K562 (cell line): ENCODE measurements at regions not wholly inside any gene's neighbourhood (a gene's known extent, or its start where the extent isn't known, plus 50 kb on each side); places are given as distances from the start of the nearest gene placed in this dataset.

Source experiments
- ATAC-seq: fragments of 200-7000 bp; cut with Tn5 transposase; 3 replicates; pipeline ENCODE4 v1.9.1; 2020; ENCODE audit warnings: moderate library complexity
- BruUV-seq: library from RNA; stranded (reverse); fragments of 400-500 nt; replicated peaks from 2 replicates; lab custom pipeline; 2021; lab: Mats Ljungman, UMichigan
- CTCF ChIA-PET: fragments of 300-600 bp; formaldehyde crosslinking; extraction: SDS; loops from one replicate; lab custom pipeline; 2021; ENCODE audit warnings: low intra/inter-chr PET ratio; lab: Yijun Ruan, JAX
- POLR2A ChIA-PET: fragments of 300-600, 350-650 bp; sonication (Branson Sonifier 250); formaldehyde crosslinking; extraction: SDS; loops from one replicate; lab custom pipeline; 2021; ENCODE audit warnings: antibody characterized with exemption, inconsistent platforms; lab: Yijun Ruan, JAX
- DNase-seq, 4 experiments: peaks; one replicate each; pipeline versions ENCODE4 v3.0.0 to v3.0.0-alpha.2; 2011 to 2018; ENCODE audit warnings: low spot score in 3 of 4, mixed read lengths in 3 of 4; ENCODE audit errors: extremely low read depth in 1 of 4
- FAIRE-seq: peaks from 2 replicates; lab custom pipeline; 2011; peaks lifted over from hg19 to GRCh38; lab: Jason Lieb, UNC
- H2AFZ ChIP-seq: 2 replicates; pipeline ENCODE4 v1.6.0; 2011; ENCODE audit warnings: low read depth, low read length, control low read depth, inconsistent platforms
- H3K27ac ChIP-seq: fragments of 200-600 bp; 3 replicates; pipeline ENCODE4 v1.8.0; 2011; ENCODE audit warnings: low read depth, mild to moderate bottlenecking, control low read depth, inconsistent platforms, low read length, moderate library complexity, mixed read lengths; ENCODE audit errors: extremely low read depth
- H3K27me3 ChIP-seq, 2 experiments: fragments of 300-600 bp in 1 of 2; 2 replicates in 1 of 2; 3 replicates in 1 of 2; pipeline versions ENCODE4 v1.6.0 to v1.8.0; 2011; ENCODE audit warnings: inconsistent platforms in 2 of 2, low read length in 2 of 2, mild to moderate bottlenecking in 1 of 2, mixed read lengths in 1 of 2, moderate library complexity in 1 of 2; ENCODE audit not compliant: control insufficient read depth in 2 of 2, insufficient read depth in 2 of 2
- H3K36me3 ChIP-seq: fragments of 300-600 bp; 3 replicates; pipeline ENCODE4 v1.8.0; 2011; ENCODE audit warnings: mild to moderate bottlenecking, low read length, inconsistent platforms; ENCODE audit not compliant: control insufficient read depth, insufficient read depth
- H3K4me1 ChIP-seq, 2 experiments: fragments of 200-600 bp in 1 of 2; replicated peaks in 1 of 2; 2 replicates in 1 of 2; 3 replicates in 1 of 2; pipeline versions ENCODE4 v1.5.1 to v1.8.0; 2011; ENCODE audit warnings: inconsistent platforms in 2 of 2, low read length in 2 of 2, mild to moderate bottlenecking in 1 of 2, mixed read lengths in 1 of 2, moderate library complexity in 1 of 2; ENCODE audit not compliant: control insufficient read depth in 2 of 2, insufficient read depth in 2 of 2
- H3K4me2 ChIP-seq: 2 replicates; pipeline ENCODE4 v1.6.1; 2011; ENCODE audit warnings: low read length, control low read depth, inconsistent platforms, mixed read lengths; ENCODE audit not compliant: insufficient read depth
- H3K4me3 ChIP-seq: fragments of 200-600 bp; sonication (generic), shearing (Covaris generic); 2 replicates; pipeline ENCODE4 v1.5.1; 2016; ENCODE audit warnings: control low read depth, inconsistent platforms
- H3K79me2 ChIP-seq: fragments of 200-600 bp; 3 replicates; pipeline ENCODE4 v1.8.0; 2011; ENCODE audit warnings: low read length, inconsistent platforms; ENCODE audit not compliant: control insufficient read depth, insufficient read depth
- H3K9ac ChIP-seq, 2 experiments: 2 replicates each; pipeline versions ENCODE4 v1.6.0 to v1.6.1; 2011; ENCODE audit warnings: low read depth in 2 of 2, low read length in 2 of 2, control low read depth in 1 of 2, inconsistent platforms in 1 of 2, mild to moderate bottlenecking in 1 of 2, mixed read lengths in 1 of 2; ENCODE audit not compliant: insufficient read depth in 1 of 2
- H3K9me1 ChIP-seq: one replicate; pipeline ENCODE4 v1.6.0; 2011; ENCODE audit warnings: inconsistent platforms, mild to moderate bottlenecking, low read length, moderate library complexity; ENCODE audit not compliant: control insufficient read depth, insufficient read depth
- H3K9me3 ChIP-seq: replicated peaks from 2 replicates; pipeline ENCODE4 v1.5.1; 2011; ENCODE audit warnings: low read depth, low read length, inconsistent platforms; ENCODE audit not compliant: control insufficient read depth, insufficient read depth
- H4K20me1 ChIP-seq: replicated peaks from 2 replicates; pipeline ENCODE4 v1.6.1; 2011; ENCODE audit warnings: low read length, inconsistent platforms, mixed read lengths; ENCODE audit not compliant: control insufficient read depth, insufficient read depth
- MAFK ChIP-seq: IDR thresholded peaks from 2 replicates; pipeline ENCODE4 v1.6.1; 2011; ENCODE audit warnings: low read length, improper control_type of control experiment
- NFE2L1 ChIP-seq: fragments of 450-650 bp; IDR thresholded peaks from 2 replicates; pipeline ENCODE4 v1.6.1; 2016; ENCODE audit warnings: missing genetic modification characterization, low read depth, mild to moderate bottlenecking, missing compliant biosample characterization, moderate library complexity, borderline replicate concordance
- TEAD4 ChIP-seq, 2 experiments: sonication (generic) in 1 of 2; formaldehyde crosslinking in 1 of 2; IDR thresholded peaks; 2 replicates each; pipeline versions ENCODE4 v1.6.1 to v1.8.0; 2012 to 2022; ENCODE audit warnings: borderline replicate concordance in 1 of 2, inconsistent platforms in 1 of 2, low read length in 1 of 2, mild to moderate bottlenecking in 1 of 2, missing genetic modification reagents in 1 of 2
- WGBS: fragments of 100-300 bp; shearing (Covaris generic); methylation state at CpG from one replicate; pipeline ENCODE4 v1.1.6; 2016; ENCODE audit warnings: low coverage, mixed read lengths; ENCODE audit not compliant: insufficient coverage; ENCODE audit errors: missing lambda C conversion rate; 5-methylcytosine and 5-hydroxymethylcytosine counted together
- in situ Hi-C: fragments of 300-500 bp; cut with MboI; formaldehyde crosslinking; loops from 4 replicates; pipeline ENCODE4 v1.15.0; 2018; ENCODE audit warnings: inconsistent platforms, mixed read lengths
- intact Hi-C: fragments of 100-400 bp; cut with micrococcal nuclease; formaldehyde crosslinking; loops from 2 replicates; pipeline ENCODE4 v1.14.2; 2022
- TF ChIP-seq, protein P1 (sequence below): fragments of 450-650 bp; IDR thresholded peaks from 2 replicates; pipeline ENCODE4 v1.6.1; 2016; ENCODE audit warnings: low read depth
- TF ChIP-seq, protein P2 (sequence below), 2 experiments: fragments of 450-650 bp; IDR thresholded peaks; 2 replicates each; pipeline ENCODE4 v1.6.1; 2016; ENCODE audit warnings: mild to moderate bottlenecking in 2 of 2, borderline replicate concordance in 1 of 2, low read depth in 1 of 2, moderate library complexity in 1 of 2

DNA sequence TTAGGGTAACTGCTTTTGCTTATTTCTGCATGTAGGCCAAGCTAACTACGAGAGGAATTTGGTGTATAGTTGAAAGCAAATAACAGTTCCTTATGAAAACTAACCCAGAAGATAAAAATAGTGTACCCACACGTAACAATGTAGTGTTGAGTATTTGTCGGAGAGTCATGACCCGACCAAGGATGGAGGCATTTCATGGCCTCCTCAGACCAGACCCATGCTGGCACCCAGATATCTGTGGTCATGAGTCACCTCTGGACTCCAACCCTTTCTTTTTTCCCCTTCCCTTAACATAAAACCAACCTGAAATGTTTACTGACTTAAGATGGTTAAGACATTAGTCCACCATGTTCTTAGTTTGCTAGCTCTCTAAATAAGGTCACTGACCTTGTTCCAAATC lies 318.7 kb downstream of the NOL4 start:
- Histone ChIP-seq H4K20me1 (no peaks in the 10 kb centered on the region), H2AFZ (no peak overlapping the region), H3K27me3 (no peaks in the 10 kb centered on the region), H3K36me3 (no peaks in the 10 kb centered on the region), H3K79me2 (no peaks in the 10 kb centered on the region), H3K27ac (no peak overlapping the region), H3K9ac (no peak overlapping the region), H3K9me1 (no peaks in the 10 kb centered on the region), H3K4me1 (no peaks in the 10 kb centered on the region), H3K4me2 (no peak overlapping the region), H3K9me3 (no peaks in the 10 kb centered on the region)
- BruUV-seq: no TSS peak
- CTCF ChIA-PET: no interaction called here
- no peak for FAIRE-seq
- intact Hi-C loops (no loop called here), in situ Hi-C loops (no loop called here)
- DNase-seq: no peak
- whole genome bisulfite sequencing: 0% methylated on average over 4 of the region's 4 CpGs
- POLR2A ChIA-PET: no interaction called here
- no peak for ATAC-seq
- TF ChIP-seq, protein P1, sequence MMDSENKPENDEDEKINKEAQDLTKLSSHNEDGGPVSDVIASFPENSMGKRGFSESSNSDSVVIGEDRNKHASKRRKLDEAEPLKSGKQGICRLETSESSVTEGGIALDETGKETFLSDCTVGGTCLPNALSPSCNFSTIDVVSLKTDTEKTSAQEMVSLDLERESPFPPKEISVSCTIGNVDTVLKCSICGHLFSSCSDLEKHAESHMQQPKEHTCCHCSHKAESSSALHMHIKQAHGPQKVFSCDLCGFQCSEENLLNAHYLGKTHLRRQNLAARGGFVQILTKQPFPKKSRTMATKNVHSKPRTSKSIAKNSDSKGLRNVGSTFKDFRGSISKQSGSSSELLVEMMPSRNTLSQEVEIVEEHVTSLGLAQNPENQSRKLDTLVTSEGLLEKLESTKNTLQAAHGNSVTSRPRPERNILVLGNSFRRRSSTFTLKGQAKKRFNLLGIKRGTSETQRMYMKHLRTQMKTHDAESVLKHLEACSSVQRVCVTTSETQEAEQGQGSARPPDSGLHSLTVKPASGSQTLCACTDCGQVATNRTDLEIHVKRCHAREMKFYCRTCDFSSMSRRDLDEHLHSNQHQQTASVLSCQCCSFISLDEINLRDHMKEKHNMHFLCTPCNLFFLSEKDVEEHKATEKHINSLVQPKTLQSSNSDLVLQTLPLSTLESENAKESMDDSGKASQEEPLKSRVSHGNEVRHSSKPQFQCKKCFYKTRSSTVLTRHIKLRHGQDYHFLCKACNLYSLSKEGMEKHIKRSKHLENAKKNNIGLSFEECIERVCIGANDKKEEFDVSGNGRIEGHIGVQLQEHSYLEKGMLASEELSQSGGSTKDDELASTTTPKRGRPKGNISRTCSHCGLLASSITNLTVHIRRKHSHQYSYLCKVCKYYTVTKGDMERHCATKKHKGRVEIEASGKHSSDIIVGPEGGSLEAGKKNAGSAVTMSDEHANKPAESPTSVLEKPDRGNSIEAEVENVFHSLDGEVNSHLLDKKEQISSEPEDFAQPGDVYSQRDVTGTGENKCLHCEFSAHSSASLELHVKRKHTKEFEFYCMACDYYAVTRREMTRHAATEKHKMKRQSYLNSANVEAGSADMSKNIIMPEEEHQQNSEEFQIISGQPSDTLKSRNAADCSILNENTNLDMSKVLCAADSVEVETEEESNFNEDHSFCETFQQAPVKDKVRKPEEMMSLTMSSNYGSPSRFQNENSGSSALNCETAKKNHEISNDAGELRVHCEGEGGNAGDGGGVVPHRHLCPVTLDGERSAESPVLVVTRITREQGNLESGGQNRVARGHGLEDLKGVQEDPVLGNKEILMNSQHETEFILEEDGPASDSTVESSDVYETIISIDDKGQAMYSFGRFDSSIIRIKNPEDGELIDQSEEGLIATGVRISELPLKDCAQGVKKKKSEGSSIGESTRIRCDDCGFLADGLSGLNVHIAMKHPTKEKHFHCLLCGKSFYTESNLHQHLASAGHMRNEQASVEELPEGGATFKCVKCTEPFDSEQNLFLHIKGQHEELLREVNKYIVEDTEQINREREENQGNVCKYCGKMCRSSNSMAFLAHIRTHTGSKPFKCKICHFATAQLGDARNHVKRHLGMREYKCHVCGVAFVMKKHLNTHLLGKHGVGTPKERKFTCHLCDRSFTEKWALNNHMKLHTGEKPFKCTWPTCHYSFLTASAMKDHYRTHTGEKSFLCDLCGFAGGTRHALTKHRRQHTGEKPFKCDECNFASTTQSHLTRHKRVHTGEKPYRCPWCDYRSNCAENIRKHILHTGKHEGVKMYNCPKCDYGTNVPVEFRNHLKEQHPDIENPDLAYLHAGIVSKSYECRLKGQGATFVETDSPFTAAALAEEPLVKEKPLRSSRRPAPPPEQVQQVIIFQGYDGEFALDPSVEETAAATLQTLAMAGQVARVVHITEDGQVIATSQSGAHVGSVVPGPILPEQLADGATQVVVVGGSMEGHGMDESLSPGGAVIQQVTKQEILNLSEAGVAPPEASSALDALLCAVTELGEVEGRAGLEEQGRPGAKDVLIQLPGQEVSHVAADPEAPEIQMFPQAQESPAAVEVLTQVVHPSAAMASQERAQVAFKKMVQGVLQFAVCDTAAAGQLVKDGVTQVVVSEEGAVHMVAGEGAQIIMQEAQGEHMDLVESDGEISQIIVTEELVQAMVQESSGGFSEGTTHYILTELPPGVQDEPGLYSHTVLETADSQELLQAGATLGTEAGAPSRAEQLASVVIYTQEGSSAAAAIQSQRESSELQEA: no peak
- no peak for TF ChIP-seq NFE2L1 (tag)
- TF ChIP-seq, protein P2, sequence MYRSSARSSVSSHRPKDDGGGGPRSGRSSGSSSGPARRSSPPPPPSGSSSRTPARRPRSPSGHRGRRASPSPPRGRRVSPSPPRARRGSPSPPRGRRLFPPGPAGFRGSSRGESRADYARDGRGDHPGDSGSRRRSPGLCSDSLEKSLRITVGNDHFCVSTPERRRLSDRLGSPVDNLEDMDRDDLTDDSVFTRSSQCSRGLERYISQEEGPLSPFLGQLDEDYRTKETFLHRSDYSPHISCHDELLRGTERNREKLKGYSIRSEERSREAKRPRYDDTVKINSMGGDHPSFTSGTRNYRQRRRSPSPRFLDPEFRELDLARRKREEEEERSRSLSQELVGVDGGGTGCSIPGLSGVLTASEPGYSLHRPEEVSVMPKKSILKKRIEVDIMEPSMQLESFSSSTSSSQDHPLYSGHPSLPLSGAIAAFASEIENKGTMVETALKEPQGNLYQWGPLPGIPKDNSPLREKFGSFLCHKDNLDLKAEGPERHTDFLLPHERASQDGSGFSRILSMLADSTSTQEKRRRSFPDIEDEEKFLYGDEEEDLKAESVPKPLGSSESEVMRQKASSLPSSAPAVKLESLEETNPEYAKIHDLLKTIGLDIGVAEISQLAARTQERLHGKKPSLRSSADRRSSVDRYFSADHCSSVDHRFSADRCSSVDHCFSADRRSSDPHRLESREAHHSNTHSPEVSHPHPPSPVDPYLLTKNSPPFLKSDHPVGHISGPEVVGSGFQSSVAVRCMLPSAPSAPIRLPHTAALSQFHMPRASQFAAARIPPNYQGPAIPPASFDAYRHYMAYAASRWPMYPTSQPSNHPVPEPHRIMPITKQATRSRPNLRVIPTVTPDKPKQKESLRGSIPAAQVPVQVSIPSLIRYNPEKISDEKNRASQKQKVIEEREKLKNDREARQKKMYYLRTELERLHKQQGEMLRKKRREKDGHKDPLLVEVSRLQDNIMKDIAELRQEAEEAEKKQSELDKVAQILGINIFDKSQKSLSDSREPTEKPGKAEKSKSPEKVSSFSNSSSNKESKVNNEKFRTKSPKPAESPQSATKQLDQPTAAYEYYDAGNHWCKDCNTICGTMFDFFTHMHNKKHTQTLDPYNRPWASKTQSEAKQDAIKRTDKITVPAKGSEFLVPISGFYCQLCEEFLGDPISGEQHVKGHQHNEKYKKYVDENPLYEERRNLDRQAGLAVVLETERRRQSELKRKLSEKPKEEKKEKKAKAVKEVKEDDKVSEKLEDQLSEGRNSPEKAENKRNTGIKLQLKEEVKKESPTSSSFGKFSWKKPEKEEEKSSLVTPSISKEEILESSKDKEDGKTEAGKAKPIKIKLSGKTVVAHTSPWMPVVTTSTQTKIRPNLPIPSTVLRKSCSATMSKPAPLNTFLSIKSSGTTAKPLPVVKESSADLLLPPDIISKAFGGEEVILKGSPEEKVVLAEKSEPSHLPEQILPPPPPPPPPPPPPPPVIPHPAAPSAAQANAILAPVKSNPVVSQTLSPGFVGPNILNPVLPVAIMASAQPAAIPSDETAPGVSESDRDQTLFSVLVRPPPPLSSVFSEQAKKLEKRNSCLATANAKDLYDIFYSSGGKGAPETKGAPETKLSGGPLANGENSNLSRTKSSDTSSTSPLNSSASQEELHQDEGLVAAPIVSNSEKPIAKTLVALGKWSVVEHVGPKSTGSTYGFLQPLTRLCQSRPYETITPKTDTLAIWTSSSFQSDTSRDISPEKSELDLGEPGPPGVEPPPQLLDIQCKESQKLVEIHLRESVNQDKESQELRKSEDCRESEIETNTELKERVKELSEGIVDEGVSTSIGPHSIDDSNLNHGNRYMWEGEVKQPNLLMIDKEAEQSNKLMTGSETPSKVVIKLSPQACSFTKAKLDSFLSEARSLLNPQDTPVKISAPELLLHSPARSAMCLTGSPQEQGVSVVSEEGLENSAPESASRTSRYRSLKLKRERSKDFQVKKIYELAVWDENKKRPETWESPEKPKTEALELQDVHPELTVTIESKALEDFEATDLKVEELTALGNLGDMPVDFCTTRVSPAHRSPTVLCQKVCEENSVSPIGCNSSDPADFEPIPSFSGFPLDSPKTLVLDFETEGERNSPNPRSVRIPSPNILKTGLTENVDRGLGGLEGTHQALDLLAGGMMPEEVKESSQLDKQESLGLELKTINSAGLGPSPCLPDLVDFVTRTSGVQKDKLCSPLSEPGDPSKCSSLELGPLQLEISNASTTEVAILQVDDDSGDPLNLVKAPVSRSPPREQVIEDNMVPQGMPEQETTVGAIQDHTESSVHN (IDR thresholded peaks at IDR 0.05; ENCODE audit: borderline replicate concordance in 1 of 2, low read depth in 1 of 2): no peak
- TF ChIP-seq MAFK: no peak
- no peak for TF ChIP-seq TEAD4 (IDR thresholded peaks at IDR 0.05; ENCODE audit: low read length)
- no peak for TF ChIP-seq TEAD4 (CRISPR knock-in tag; IDR thresholded peaks at IDR 0.05; ENCODE audit: borderline replicate concordance)
- TF ChIP-seq, all 486 proteins: peak for 0
- no peak overlapping the region for H3K4me3 ChIP-seq
